K562 (cell line): ENCODE measurements at regions not wholly inside any gene's neighbourhood (a gene's known extent, or its start where the extent isn't known, plus 50 kb on each side); places are given as distances from the start of the nearest gene placed in this dataset.

ENCODE experiments used
- CEBPG ChIP-seq, 3 experiments: fragments of 200-800 bp in 1 of 3; sonication (Bioruptor generic) in 1 of 3; sonication (generic) in 1 of 3; formaldehyde crosslinking in 1 of 3; IDR thresholded peaks in 2 of 3; conservative IDR thresholded peaks in 1 of 3; 2 replicates each; pipeline versions ENCODE4 v1.6.1 to v1.8.0; 2016 to 2022; ENCODE audit warnings: missing compliant biosample characterization in 2 of 3, missing genetic modification characterization in 2 of 3, mild to moderate bottlenecking in 1 of 3, missing genetic modification reagents in 1 of 3
- POLR2A ChIP-seq: fragments of 450-650 bp; conservative IDR thresholded peaks from 2 replicates; pipeline ENCODE4 v1.6.1; 2016

GRCh38 chr15:77905301-77905920, 172.1 kb downstream of the TBC1D2B start:
- TF ChIP-seq CEBPG (CRISPR knock-in tag; IDR thresholded peaks at IDR 0.05) (no peak), CEBPG (tag; conservative IDR thresholded peaks at IDR 0.05 in 1 of 2, IDR thresholded peaks at IDR 0.05 in 1 of 2) (no peak), POLR2A (no peak)
